ENCODE measurements at regions not wholly inside any gene's neighbourhood (a gene's known extent, or its start where the extent isn't known, plus 50 kb on each side); places are given as distances from the start of the nearest gene placed in this dataset.

- TF ChIP-seq JUND (IDR thresholded peaks at IDR 0.05; ENCODE audit: low read length): no peak
- no peak for TF ChIP-seq CTCF (IDR thresholded peaks at IDR 0.05; ENCODE audit: control extremely low read depth in 1 of 3, insufficient read depth in 1 of 3, low read depth in 1 of 3, low read length in 3 of 3)
- no peak for TF ChIP-seq CBX8 (IDR thresholded peaks at IDR 0.05; ENCODE audit: borderline replicate concordance, low read depth, low read length)
- TF ChIP-seq EZH2 (IDR thresholded peaks at IDR 0.05; ENCODE audit: low read depth, low read length, severe bottlenecking): no peak
- TF ChIP-seq TCF12 (IDR thresholded peaks at IDR 0.05; ENCODE audit: low read depth, low read length): no peak
- no peak for TF ChIP-seq BRCA1 (IDR thresholded peaks at IDR 0.05; ENCODE audit: low read depth, low read length)
Measured at GRCh38 chr20:22088882-22089281, 383.4 kb downstream of the PAX1 start.

Data from H1 (cell line).